ENCODE measurements at regions not wholly inside any gene's neighbourhood (a gene's known extent, or its start where the extent isn't known, plus 50 kb on each side); places are given as distances from the start of the nearest gene placed in this dataset.

GRCh38 chr5:125564317-125564975, 818.0 kb upstream of the ZNF608 start:
- BruUV-seq (replicated peaks) = no TSS peak
- CTCF ChIA-PET = no interaction called here
- Histone ChIP-seq H3K36me3 (ENCODE audit: control insufficient read depth, insufficient read depth, low read length) (no peaks in the 10 kb centered on the region), H3K9me3 (ENCODE audit: control insufficient read depth, insufficient read depth, low read depth, low read length) (no peaks in the 10 kb centered on the region), H3K27ac (ENCODE audit: low read length) (peak overlapping the region; percentile 8; the same call in 1 of the 2 replicates), H3K27me3 (ENCODE audit: control insufficient read depth, insufficient read depth, low read length) (no peaks in the 10 kb centered on the region), H3K4me1 (ENCODE audit: control insufficient read depth, insufficient read depth, low read length) (peaks cover 2% of the 10 kb centered on the region; the same call in 1 of the 2 replicates), H3K4me3 (ENCODE audit: low read depth in 2 of 2, low read length in 2 of 2) (no peak overlapping the region)
- no peak for DNase-seq (ENCODE audit: low read depth, low spot score)
- intact Hi-C loops (cut with micrococcal nuclease; ENCODE audit: unreplicated experiment) = no loop called here
- in situ Hi-C loops (cut with HindIII; ENCODE audit: low pct_unique_long_range_greater_than_20kb, low sequenced_read_pairs) = no loop called here
- ATAC-seq = no peak
- POLR2A ChIA-PET = no interaction called here
- TF ChIP-seq, protein P1, sequence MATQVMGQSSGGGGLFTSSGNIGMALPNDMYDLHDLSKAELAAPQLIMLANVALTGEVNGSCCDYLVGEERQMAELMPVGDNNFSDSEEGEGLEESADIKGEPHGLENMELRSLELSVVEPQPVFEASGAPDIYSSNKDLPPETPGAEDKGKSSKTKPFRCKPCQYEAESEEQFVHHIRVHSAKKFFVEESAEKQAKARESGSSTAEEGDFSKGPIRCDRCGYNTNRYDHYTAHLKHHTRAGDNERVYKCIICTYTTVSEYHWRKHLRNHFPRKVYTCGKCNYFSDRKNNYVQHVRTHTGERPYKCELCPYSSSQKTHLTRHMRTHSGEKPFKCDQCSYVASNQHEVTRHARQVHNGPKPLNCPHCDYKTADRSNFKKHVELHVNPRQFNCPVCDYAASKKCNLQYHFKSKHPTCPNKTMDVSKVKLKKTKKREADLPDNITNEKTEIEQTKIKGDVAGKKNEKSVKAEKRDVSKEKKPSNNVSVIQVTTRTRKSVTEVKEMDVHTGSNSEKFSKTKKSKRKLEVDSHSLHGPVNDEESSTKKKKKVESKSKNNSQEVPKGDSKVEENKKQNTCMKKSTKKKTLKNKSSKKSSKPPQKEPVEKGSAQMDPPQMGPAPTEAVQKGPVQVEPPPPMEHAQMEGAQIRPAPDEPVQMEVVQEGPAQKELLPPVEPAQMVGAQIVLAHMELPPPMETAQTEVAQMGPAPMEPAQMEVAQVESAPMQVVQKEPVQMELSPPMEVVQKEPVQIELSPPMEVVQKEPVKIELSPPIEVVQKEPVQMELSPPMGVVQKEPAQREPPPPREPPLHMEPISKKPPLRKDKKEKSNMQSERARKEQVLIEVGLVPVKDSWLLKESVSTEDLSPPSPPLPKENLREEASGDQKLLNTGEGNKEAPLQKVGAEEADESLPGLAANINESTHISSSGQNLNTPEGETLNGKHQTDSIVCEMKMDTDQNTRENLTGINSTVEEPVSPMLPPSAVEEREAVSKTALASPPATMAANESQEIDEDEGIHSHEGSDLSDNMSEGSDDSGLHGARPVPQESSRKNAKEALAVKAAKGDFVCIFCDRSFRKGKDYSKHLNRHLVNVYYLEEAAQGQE (IDR thresholded peaks at IDR 0.05; ENCODE audit: insufficient read depth in 1 of 2, low read depth in 2 of 2, low read length in 1 of 2) = no peak
- no peak for TF ChIP-seq SIN3A (IDR thresholded peaks at IDR 0.05; ENCODE audit: borderline replicate concordance, insufficient read depth, low read depth, low read length)
- TF ChIP-seq, protein P2, sequence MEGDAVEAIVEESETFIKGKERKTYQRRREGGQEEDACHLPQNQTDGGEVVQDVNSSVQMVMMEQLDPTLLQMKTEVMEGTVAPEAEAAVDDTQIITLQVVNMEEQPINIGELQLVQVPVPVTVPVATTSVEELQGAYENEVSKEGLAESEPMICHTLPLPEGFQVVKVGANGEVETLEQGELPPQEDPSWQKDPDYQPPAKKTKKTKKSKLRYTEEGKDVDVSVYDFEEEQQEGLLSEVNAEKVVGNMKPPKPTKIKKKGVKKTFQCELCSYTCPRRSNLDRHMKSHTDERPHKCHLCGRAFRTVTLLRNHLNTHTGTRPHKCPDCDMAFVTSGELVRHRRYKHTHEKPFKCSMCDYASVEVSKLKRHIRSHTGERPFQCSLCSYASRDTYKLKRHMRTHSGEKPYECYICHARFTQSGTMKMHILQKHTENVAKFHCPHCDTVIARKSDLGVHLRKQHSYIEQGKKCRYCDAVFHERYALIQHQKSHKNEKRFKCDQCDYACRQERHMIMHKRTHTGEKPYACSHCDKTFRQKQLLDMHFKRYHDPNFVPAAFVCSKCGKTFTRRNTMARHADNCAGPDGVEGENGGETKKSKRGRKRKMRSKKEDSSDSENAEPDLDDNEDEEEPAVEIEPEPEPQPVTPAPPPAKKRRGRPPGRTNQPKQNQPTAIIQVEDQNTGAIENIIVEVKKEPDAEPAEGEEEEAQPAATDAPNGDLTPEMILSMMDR (IDR thresholded peaks at IDR 0.05) = no peak
- TF ChIP-seq TCF7L2 (IDR thresholded peaks at IDR 0.05; ENCODE audit: low read depth, low read length) = no peak

DNA sequence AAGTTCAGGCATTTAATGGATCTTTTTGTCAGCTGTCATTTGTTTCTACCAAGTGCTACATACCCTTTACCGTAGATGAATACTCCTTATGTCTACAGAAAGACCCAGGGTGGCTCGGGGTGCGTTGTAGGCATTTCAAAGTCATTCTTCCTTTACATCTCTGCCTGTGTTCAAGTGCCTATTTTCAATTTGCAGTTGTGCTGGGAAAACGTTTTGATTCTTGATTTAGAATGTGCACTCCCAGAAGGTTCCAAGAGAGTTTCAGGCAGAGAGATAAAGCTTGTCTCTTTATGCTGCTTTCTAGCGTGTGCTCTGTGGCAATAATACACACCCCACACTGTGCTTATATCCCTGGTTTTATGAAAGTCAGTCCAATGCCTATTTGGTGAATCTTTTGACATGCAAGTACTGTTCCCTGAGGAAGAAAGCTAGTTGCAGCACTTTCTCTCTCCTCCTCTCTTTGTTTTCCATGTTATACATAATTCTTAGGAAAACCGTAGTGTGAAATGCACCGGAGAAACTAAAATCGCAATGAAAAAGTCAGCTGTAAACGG, 828.1 kb upstream of the ZNF608 start:
- CTCF ChIA-PET = no interaction called here
- POLR2A ChIA-PET = no interaction called here
- no peak for ATAC-seq
- BruUV-seq (replicated peaks) = no TSS peak
- TF ChIP-seq SIN3A (IDR thresholded peaks at IDR 0.05; ENCODE audit: borderline replicate concordance, insufficient read depth, low read depth, low read length) (no peak), POLR2AphosphoS5 (IDR thresholded peaks at IDR 0.05; ENCODE audit: low read depth, low read length) (no peak), TCF7L2 (IDR thresholded peaks at IDR 0.05; ENCODE audit: low read depth, low read length) (no peak)
- TF ChIP-seq, protein P2 (IDR thresholded peaks at IDR 0.05) = no peak
- TF ChIP-seq, protein P1 (IDR thresholded peaks at IDR 0.05; ENCODE audit: insufficient read depth in 1 of 2, low read depth in 2 of 2, low read length in 1 of 2) = no peak
- Histone ChIP-seq H3K9me3 (ENCODE audit: control insufficient read depth, insufficient read depth, low read depth, low read length) (no peaks in the 10 kb centered on the region), H3K4me1 (ENCODE audit: control insufficient read depth, insufficient read depth, low read length) (peaks cover 38% of the 10 kb centered on the region), H3K27me3 (ENCODE audit: control insufficient read depth, insufficient read depth, low read length) (no peaks in the 10 kb centered on the region), H3K4me3 (ENCODE audit: low read depth in 2 of 2, low read length in 2 of 2) (no peak overlapping the region), H3K27ac (ENCODE audit: low read length) (peak overlapping the region; percentile 81), H3K36me3 (ENCODE audit: control insufficient read depth, insufficient read depth, low read length) (no peaks in the 10 kb centered on the region)
- intact Hi-C loops (cut with micrococcal nuclease; ENCODE audit: unreplicated experiment) = loop anchor here (10.0 kb wide), 1 partner anchor 160 kb away; no protein-coding TSS in a partner anchor
- in situ Hi-C loops (cut with HindIII; ENCODE audit: low pct_unique_long_range_greater_than_20kb, low sequenced_read_pairs) = no loop called here
- no peak for DNase-seq (ENCODE audit: low read depth, low spot score)
